HG02571 (cell line): ENCODE measurements at regions not wholly inside any gene's neighbourhood (a gene's known extent, or its start where the extent isn't known, plus 50 kb on each side); places are given as distances from the start of the nearest gene placed in this dataset.

Experiments used
- ATAC-seq: cut with Tn5 transposase; IDR thresholded peaks from one replicate; pipeline ENCODE4 v1.9.1; 2021; ENCODE audit warnings: mild to moderate bottlenecking, moderate library complexity; ENCODE audit not compliant: unreplicated experiment

DNA sequence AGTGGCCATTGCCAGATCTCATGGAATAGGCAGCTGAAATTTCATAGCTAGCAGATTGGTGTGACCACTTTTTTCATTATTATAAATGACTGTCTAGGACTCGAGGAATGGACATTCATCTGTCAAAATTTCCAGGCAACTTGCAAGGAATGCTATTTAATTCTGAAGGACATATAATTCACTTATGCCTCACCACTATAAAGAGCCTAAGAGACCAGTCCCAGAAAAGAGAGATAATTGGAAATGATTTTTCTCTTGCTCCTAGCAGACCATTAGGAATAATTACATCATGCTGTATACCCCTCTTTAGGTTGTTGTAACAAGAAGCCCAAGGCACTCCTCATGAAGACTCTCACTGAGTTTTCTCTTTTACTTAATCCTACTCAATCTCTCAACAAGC is 557.4 kb upstream of the RAB6C start:
- no peak for ATAC-seq

DNA sequence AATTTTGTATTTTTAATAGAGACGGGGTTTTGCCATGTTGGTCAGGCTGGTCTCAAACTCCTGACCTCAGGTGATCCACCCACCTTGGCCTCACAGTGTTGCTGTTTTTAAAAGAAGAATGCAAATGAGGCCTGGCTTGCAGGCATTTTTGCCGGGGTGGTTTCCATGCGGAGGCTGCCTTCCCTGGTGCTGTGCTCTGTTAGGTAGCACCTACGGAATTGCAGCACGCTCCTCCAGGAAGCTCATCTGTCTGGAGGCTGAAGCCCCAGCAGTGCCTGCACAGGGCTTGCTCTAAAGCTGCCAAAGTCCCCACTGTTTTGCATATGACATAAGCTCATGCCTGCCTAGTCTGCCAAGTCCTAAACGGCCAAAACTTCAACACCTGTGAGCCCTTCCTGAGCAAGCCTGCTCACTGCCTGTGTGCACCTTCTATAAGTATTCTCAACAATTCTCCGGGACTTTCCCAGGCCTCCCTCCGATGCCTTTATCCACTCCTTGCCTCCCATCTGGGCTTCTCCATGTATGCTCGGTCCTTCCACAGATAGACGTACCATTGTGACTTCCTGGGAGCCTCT is 551.3 kb upstream of the RAB6C start:
- no peak for ATAC-seq

DNA sequence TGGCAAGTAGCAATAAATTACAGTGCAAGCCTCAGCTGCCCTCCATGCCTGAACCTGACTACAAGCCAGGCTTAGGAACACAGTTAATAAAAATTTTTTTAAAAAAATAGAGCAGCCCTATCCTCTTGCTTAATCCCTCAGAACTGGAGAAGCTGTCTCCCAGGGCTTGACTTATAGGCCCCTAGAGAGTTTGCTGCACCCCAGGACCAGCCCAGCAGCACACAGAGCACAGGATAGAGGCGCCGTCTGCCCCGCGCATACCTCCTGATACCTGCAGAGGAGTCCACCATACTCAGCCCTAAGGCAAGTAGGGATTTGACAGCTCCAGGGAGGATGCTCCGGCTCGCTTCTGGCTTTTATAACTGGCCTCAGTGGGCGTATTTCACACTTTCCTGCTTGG is 548.6 kb upstream of the RAB6C start:
- ATAC-seq: no peak

DNA sequence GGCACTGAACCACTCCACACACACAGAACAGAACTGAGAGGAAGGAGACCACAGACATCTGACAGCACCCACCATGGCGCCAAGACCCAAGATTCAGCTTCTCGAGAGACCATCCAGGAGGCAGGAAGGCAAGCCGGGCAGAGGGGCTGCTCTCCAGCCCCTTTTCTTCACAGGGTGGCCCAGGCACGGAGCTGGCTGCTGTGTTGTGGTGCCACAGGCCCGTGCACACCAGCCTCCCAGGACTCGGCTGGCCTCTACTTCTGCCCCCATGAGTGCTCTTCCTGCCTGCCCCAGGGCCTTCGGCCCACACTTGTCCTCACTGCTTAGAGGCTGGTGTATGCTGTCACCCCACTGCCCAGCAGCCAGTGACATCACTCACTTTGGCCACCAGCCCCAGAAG is 547.6 kb upstream of the RAB6C start:
- ATAC-seq: no peak

DNA sequence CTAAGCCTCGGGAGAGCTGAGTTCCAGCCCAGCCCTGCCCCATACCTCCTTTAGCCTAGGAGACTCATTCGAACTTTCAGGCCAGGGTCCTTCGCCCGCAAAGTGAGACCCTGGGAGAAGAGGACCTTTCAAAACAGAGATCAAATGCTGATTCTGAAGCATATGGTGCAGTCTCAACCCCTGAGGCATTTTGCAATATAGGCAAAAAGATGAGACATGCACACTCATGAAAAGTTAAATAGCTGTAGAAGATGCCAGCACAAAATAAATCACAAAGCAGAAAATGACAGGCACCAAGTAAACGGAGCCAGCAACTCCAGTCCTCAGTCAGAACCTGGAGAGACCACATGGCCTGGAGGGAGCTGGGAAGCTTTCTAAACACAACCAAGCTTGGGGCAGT is 542.7 kb upstream of the RAB6C start:
- no peak for ATAC-seq

DNA sequence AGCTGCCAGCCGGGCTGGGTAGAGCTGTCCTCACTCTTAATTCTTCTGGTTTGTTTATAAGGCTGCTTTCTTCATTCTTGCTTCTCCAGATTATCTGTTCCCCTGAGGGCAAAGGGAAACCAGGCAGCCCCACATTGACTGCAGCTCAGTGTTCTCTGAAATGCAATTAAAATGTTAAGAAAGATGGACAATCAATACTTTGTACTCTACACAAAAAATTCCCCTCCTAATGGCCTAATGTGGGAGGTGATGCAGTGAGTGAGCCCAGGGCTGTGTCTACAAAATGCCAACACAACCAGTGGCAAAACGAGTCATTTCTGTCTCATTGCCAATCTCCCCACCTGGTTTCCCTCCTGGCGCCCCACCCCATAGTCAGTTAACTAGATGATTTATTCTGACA is 541.7 kb upstream of the RAB6C start:
- ATAC-seq: no peak

DNA sequence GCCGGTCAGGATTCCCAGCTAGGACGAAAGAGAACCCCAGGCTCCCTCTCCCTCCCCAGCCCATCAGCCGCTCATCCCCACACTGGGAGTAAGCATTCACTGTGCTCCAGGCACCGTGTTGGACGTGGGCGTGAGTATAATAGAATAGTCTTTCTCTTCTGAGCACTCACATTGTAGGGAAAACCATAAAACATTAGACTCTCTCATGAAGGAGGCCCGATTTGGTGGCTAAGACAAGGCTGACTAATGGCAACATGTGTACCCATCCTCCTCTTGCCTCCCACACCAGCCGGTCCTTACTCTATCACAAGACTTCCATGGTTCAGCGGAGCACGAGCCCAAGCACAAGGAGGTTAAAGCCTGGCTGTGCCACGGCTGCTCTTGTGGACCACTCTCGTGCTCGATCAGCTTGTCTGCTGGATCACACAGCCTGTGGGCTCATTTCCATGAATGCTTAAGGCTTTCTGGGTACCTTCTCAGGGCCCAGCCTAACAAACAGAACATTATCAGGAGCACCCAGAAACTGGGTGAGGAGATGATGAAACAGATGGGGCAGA is 540.9 kb upstream of the RAB6C start:
- ATAC-seq: no peak

DNA sequence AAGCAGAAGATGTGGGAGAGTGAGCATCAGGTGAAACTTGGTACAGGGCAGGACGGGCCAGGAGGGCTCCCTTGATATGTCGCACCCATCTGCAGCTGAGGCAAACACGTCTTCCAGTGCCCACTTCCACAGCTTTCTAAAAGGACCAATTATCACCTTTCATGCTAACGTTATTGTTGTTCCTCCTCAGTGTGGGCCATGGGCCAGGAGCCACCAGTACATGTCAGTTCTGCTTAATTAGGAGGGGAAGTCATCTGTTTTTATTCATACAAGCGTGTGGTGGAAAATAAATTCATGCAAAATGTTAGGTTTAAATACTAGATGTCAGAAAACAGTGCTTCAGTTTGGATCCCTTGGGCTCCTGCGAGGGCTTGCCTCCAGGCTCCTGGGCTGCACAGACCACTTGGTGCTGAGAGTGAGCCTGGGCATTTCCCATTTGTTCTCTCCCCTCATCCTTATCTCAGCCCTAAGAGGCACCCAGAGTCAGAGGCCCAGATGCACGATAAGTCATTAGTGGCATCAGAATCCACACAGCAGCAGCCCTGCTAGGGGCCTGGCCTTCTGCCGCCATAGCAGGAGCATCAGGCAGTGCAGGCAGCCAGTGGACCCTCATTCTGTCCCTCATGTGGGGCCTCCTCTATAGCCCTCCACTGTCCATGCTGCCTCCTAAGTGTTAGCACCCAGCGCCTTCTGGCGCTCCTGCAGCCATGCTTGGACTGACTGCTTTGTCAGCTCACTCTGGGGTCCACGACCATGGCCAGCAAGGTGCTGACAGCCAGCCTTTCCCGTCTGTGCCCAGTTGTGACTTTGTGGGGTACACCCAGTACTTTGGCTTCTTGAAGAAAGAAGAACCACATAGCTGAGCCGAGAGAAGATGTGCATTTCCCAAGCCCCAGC is 539.8 kb upstream of the RAB6C start:
- ATAC-seq: no peak

DNA sequence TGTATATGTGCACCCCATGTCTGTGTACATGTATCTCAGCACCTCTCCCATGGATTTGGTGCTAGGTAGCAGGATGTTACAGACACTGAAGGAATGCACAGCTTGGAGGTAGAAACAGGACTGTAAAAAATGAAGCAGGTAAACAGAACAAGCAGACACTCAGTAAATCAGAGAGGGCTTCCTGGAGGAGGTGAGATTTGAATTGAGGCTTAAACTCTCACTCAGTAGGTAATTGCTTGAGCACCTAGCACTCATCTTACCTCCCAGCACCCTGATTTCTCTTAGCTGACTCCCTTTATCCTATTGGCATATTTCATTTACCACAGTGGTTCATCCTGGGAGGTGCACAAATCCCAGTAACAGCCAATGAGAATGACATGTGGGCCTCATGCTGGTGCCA is 537.9 kb upstream of the RAB6C start:
- ATAC-seq: no peak

DNA sequence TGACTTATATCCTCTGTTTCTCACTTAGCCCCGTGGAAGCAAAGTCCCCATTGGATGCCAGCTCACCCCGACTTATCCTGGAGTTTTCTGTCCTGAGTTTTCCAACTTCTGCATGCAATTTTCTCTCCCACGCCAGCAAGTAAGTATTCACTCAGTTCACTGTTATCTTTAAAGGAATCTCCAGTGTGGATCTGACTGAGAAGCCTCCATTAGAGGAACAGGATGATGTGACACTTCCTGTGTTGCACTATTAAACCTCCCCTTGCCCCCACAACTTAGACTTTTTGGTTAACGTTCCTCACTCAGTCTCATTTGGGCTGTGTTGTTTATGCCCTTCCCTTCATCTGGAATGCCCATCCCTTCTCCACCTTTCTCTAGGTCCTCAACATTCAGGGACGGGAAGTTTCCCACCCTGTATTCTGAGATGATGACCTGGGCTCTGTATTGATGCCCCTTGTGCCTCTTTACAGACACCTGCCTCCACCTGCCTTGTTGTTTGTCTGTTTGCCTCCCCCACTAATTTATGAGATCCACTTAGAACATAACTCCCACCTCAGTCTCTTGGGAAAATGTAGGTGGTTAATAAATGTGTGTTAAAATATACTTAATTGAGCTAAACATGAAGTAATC is 536.1 kb upstream of the RAB6C start:
- ATAC-seq: no peak

DNA sequence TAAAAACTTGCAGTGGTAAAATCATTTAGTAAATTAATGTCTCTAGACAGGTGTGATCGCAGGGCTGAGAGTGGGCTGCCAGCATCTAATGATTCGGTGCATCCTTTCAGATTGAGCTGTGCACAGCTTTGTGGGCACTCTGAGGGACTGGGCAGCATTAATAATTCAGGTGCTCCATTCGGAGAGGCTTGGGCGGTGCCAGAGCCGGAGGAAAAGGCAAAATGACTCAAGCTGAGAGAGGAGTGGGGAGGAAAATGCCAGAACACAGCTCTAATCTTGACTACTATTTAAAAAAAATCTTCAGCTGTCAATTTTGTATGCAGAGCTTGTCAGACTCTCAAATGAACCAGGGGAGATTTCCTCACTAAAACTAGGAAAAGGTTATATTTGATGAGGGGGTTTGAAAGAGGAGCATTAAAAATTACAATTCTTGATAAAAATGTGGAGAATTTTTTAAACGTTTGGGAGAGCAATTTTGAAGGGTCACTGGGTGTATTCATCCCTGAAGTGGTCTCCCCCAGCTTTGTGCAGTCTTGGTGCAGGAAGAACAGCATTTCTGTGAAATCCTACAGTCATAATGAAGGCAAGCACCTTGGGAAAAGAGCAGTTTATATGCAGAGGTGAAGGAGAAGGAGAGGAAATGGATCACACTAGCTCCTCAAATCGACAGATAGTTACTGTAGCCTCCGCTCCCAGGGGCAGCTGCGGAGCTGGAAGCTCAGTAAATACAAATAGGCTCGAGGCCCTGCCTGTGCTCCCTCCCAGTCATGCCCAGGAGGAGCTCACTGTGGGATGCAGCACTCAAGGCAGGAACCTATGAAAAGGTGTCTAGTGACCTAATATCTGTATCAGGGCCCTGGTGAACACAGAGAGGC is 535.4 kb upstream of the RAB6C start:
- no peak for ATAC-seq

DNA sequence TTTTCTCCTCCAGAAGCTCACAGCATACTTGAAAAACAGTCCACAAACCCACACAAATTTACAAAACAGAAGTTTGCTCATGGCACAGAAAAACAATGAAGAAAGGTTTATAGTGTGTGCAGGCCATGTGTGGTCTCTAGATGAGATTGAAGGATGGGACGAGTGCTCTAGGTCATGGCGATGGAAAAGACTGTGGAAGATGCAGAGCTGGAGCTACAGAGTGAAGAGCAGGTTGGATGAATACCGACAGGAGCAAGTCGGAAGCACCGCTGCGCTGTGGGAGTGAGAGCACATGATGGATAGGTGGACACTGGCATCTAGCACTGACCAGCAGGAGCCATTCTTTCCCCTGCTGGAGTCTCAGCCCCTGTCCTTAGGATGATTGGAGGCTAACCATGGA is 534.7 kb upstream of the RAB6C start:
- ATAC-seq: no peak

DNA sequence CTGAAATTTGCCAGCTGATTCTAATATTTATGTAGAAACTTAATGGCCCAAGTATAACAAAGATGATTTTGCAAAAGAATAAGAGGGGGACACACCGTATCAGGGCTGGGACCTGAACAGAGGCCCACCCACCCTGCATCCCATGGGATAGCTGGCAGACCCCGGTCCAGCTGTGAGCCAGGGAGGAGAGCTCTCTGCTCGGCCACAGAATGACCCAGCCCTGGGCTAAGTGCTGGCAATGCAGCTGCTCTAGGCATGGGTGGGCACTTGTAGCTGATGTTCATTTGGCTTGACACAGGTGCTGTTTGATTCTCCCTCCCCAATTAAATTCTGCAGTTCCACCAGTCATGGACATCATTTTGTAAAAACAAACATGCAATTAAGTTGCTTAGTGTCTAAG is 522.8 kb upstream of the RAB6C start:
- ATAC-seq: no peak

DNA sequence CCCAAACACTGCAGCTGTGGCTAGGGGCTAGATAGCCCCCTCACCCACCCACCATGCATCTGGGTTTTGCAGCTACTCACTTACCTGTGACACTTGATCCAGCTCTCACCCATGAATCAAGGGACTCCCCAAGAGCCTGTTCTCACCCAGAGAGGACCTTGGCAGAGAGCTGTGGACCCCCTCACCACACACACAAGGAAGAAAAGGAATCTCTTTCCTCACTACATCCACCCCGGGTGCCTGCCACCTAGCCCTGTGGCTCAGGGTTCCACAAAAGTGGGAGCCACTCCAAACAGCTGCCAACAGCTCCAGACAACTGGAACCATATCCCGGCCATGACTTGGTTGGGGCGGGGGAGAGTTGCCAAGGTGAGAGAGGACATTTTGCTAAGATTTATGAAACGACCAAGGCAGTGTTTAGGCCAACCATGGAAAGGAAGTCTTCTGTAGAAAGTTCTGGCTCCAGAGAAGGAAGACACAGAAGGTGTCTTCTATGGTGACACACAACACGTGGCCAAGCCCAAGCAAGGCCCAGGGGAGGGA is 522.1 kb upstream of the RAB6C start:
- no peak for ATAC-seq

DNA sequence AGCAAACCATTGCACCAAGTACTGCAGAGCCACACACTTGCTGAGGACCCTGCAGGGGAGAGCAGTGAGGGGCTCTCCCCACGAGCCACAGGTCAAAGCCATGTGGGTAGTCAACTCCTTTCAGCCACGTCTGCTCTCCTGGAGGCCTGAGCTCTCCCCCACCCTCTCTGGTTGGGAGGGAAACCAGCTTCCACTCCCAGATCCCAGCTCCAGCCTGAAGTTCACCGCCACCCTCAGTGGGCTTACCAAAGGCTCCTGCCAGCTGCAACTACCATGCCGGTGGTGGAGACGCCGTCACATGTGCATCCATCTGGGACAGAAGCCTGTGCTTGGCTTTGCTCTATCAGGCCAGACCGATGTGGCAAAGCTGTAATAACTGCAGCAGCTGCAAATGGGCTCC is 521.5 kb upstream of the RAB6C start:
- no peak for ATAC-seq

DNA sequence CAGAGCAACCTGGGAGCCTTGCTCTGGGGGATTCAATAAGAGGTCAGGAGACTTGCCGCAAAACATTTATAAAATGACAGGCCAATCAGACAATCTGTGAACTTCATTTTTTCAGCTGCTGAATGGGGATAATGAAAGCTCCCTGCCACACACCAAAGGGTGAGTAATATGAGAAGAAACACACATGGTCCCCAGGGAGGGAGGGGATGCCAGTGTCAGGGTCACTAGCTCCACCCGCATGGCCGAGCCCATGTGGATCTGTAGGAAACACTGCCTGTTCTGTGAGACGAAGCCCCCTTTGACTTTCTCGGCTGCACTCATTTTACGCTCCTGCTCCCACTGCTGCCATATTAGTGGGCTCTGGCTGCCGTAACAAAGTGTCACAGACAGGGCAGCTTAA is 521.0 kb upstream of the RAB6C start:
- ATAC-seq: no peak

DNA sequence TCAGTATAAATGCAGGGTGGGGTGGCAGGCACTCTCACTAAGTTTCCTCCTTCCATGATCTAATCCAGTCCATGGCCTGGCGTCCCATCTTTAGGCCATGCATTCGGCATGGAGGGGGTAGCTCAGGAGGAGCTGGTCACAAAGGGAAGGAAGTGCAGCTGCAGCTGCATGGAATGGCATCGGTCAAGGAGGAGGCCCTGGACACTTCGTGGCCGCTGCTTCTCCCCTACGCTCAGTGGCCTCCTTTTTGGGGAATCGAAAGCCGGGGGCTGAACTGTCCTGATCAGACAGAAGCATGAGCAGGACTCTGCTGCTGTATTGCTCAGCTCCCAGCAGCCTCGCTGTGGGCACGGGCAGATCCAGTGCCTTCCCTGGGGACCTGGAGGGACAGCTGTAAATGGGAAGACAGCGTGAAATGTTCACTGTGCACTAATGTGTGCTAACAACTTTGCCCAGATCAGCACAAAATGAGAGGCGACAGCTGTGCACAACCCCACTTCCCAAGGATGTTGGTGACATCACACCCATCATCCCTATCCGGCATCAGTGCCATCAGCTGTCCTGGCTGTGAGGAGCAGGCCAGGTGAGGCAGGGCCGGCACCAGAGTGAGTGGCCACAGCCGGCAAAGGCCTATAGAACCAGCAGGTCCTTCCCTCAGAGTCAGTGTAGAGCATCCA is 520.1 kb upstream of the RAB6C start:
- ATAC-seq: no peak

DNA sequence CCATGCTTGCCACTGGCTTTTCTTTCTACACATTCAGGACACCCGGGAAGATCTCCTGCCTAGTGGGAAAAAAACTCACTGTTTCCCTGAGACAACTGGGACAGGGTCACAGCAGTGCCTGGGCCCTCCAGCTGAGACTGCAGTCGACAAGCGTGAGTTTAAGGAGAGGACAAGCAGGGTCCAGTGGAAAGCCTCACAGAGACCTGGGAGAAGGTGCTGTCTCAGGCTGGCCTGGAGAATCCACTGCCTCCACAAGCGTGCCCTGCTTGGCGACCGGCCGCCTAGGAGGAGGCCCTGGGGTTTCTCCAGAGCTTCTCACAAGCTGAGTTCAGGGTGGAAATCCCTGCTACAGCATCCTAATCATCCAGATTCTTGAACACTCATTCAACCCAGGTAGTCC is 519.6 kb upstream of the RAB6C start:
- ATAC-seq: no peak

DNA sequence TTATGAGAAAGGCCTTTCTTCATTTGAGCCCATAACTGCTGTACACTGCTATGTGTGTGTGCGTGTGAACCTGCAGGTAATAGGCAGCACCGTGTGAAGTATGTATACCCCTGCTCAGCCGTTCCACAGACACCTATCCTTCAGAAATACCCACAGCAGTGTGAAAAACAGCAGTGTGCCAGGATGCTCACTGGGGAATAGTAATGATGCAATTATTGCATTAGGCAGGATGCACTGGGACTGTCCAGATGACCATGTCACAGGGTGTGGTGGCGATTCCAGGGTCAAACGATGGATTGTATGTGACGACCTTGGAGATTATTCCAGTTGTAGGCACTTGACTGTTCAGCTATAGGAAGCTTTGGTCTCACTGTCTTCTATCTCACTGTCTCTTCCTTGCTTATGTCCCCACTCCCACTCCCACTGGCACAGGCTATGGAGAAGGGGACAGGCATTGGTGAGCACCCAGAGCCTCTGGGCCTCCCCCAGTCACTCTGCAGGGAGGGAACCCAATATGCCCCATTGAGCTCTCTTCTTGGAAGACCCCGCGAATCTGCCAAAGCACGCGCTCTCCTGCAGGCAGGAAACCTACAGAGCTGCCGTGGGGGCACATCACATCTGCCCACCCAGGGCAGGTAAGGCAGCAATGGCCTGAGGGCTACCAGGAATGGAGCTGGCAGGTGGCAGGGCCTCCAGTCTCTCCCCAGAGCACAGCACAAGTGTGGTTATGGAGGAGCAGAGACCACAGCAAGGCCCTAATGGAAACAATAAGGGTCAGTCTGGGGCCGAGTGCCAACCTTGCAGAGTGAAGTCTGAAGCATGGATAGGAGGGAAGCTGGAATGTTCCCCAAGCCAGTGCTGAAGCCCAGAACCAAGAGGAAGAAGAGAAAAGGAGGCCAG is 518.9 kb upstream of the RAB6C start:
- no peak for ATAC-seq
